Endothelial cell of umbilical vein (primary cell): ENCODE measurements at regions not wholly inside any gene's neighbourhood (a gene's known extent, or its start where the extent isn't known, plus 50 kb on each side); places are given as distances from the start of the nearest gene placed in this dataset.
A peak's percentile ranks its signal among the peaks of the same experiment; 100 is the strongest.

ENCODE experiments used
- BruUV-seq: library from RNA; stranded (reverse); fragments of 400-500 nt; replicated peaks from 2 replicates; lab custom pipeline; 2021; lab: Mats Ljungman, UMichigan
- CTCF ChIA-PET: fragments of 300-600, 350-600 bp; sonication (Branson Sonifier 250); formaldehyde crosslinking; loops from one replicate; lab custom pipeline; 2021; ENCODE audit warnings: antibody characterized with exemption, inconsistent platforms; lab: Charles Lee
- POLR2A ChIA-PET: fragments of 300-600, 350-600 bp; sonication (Branson Sonifier 250); formaldehyde crosslinking; loops from one replicate; lab custom pipeline; 2021; ENCODE audit warnings: antibody characterized with exemption, inconsistent platforms; lab: Charles Lee
- DNase-seq: peaks from one replicate; pipeline ENCODE4 v3.0.0-alpha.2; 2011; ENCODE audit warnings: low read depth, low spot score
- FAIRE-seq: peaks from 2 replicates; lab custom pipeline; 2011; peaks lifted over from hg19 to GRCh38; lab: Jason Lieb, UNC
- H2AFZ ChIP-seq: 2 replicates; pipeline ENCODE4 v1.6.0; 2012; ENCODE audit warnings: low read depth, low read length, control low read depth, inconsistent platforms
- H3K27ac ChIP-seq: 2 replicates; pipeline ENCODE4 v1.5.1; 2011; ENCODE audit warnings: low read depth, mild to moderate bottlenecking, control low read depth, low read length, moderate library complexity; ENCODE audit not compliant: insufficient read depth
- H3K27me3 ChIP-seq, 2 experiments: 2 replicates each; pipeline versions ENCODE4 v1.6.0 to v1.6.1; 2011; ENCODE audit warnings: low read length in 2 of 2, mixed read lengths in 1 of 2; ENCODE audit not compliant: control insufficient read depth in 2 of 2, insufficient read depth in 2 of 2
- H3K36me3 ChIP-seq, 2 experiments: 2 replicates in 1 of 2; 3 replicates in 1 of 2; pipeline ENCODE4 v1.5.1; 2011; ENCODE audit warnings: low read length in 2 of 2, mild to moderate bottlenecking in 1 of 2, moderate library complexity in 1 of 2; ENCODE audit not compliant: control insufficient read depth in 2 of 2, insufficient read depth in 2 of 2; ENCODE audit errors: extremely low read depth in 1 of 2
- H3K4me1 ChIP-seq: 3 replicates; pipeline ENCODE4 v1.5.1; 2011; ENCODE audit warnings: mild to moderate bottlenecking, low read length; ENCODE audit not compliant: control insufficient read depth, insufficient read depth; ENCODE audit errors: extremely low read depth
- H3K4me2 ChIP-seq: 2 replicates; pipeline ENCODE4 v1.6.1; 2011; ENCODE audit warnings: low read length, control low read depth, mixed read lengths; ENCODE audit not compliant: insufficient read depth
- H3K4me3 ChIP-seq, 3 experiments: fragments of 200-600 bp in 1 of 3; sonication (generic), shearing (Covaris generic) in 1 of 3; replicated peaks in 1 of 3; 2 replicates each; pipeline ENCODE4 v1.5.1; 2011 to 2016; ENCODE audit warnings: control low read depth in 3 of 3, low read length in 3 of 3, mild to moderate bottlenecking in 2 of 3, inconsistent platforms in 1 of 3, low read depth in 1 of 3, moderate library complexity in 1 of 3; ENCODE audit not compliant: insufficient read depth in 1 of 3
- H3K79me2 ChIP-seq: 2 replicates; pipeline ENCODE4 v1.6.0; 2012; ENCODE audit warnings: low read length, inconsistent platforms; ENCODE audit not compliant: control insufficient read depth, insufficient read depth
- H3K9ac ChIP-seq: replicated peaks from 2 replicates; pipeline ENCODE3; 2011; ENCODE audit warnings: low read length, control low read depth; ENCODE audit not compliant: insufficient read depth; ENCODE audit errors: extremely low read depth
- H3K9me1 ChIP-seq: replicated peaks from 3 replicates; pipeline ENCODE4 v1.6.0; 2011; ENCODE audit warnings: mild to moderate bottlenecking, low read length; ENCODE audit not compliant: control insufficient read depth, insufficient read depth; ENCODE audit errors: extremely low read depth
- H3K9me3 ChIP-seq: replicated peaks from 2 replicates; pipeline ENCODE4 v1.5.1; 2012; ENCODE audit warnings: low read length, inconsistent platforms; ENCODE audit not compliant: control insufficient read depth, insufficient read depth
- H4K20me1 ChIP-seq: replicated peaks from 2 replicates; pipeline ENCODE3; 2011; ENCODE audit warnings: mild to moderate bottlenecking, low read length; ENCODE audit not compliant: control insufficient read depth, insufficient read depth; ENCODE audit errors: extremely low read depth
- EZH2 ChIP-seq: IDR thresholded peaks from 2 replicates; pipeline ENCODE4 v1.6.1; 2012; ENCODE audit warnings: borderline replicate concordance, low read depth, mild to moderate bottlenecking, moderate library complexity, low read length, inconsistent platforms; ENCODE audit not compliant: severe bottlenecking
- FOS ChIP-seq: IDR thresholded peaks from 2 replicates; pipeline ENCODE4 v1.6.1; 2011; ENCODE audit warnings: mild to moderate bottlenecking, low read length, moderate library complexity, borderline replicate concordance; ENCODE audit not compliant: insufficient read depth
- GATA2 ChIP-seq: IDR thresholded peaks from 2 replicates; pipeline ENCODE4 v1.7.0; 2011; ENCODE audit warnings: low read depth, mild to moderate bottlenecking, moderate library complexity, mixed read lengths, low read length; ENCODE audit not compliant: insufficient read length, insufficient read depth
- JUN ChIP-seq: IDR thresholded peaks from 2 replicates; pipeline ENCODE4 v1.6.1; 2011; ENCODE audit warnings: borderline replicate concordance, low read depth; ENCODE audit not compliant: insufficient read length, insufficient read depth
- MYC ChIP-seq: IDR thresholded peaks from one replicate; pipeline ENCODE4 v1.6.1; 2011; ENCODE audit warnings: mild to moderate bottlenecking, low read depth, low read length
- POLR2A ChIP-seq: IDR thresholded peaks from 2 replicates; pipeline ENCODE4 v1.6.1; 2012; ENCODE audit warnings: low read depth, mild to moderate bottlenecking, control low read depth, low read length
- POLR2AphosphoS5 ChIP-seq: IDR thresholded peaks from 2 replicates; pipeline ENCODE4 v1.6.1; 2012; ENCODE audit warnings: low read depth, mild to moderate bottlenecking, control low read depth, low read length, moderate library complexity; ENCODE audit not compliant: insufficient read depth
- dilution Hi-C: fragments of 300-500 bp; cut with MboI; formaldehyde crosslinking; loops from one replicate; pipeline ENCODE4 v1.15.0; 2019; ENCODE audit warnings: low sequenced_read_pairs; ENCODE audit not compliant: extremely low pct_ligation_motif_present
- intact Hi-C: fragments of 100-400 bp; cut with micrococcal nuclease; formaldehyde crosslinking; loops from one replicate; pipeline ENCODE4 v1.10.0; 2022
- TF ChIP-seq, protein P1 (sequence below), 2 donors: IDR thresholded peaks; 1 replicate in 1 of 2; 2 replicates in 1 of 2; pipeline ENCODE4 v1.5.1; 2011; ENCODE audit warnings: low read length in 2 of 2, mild to moderate bottlenecking in 2 of 2, moderate library complexity in 2 of 2, control low read depth in 1 of 2, inconsistent platforms in 1 of 2, low read depth in 1 of 2; ENCODE audit not compliant: insufficient read depth in 1 of 2; ENCODE audit errors: extremely low read depth in 1 of 2
- TF ChIP-seq, protein P2 (sequence below): IDR thresholded peaks from 2 replicates; pipeline ENCODE4 v1.6.1; 2011; ENCODE audit not compliant: insufficient read depth, insufficient read length

DNA sequence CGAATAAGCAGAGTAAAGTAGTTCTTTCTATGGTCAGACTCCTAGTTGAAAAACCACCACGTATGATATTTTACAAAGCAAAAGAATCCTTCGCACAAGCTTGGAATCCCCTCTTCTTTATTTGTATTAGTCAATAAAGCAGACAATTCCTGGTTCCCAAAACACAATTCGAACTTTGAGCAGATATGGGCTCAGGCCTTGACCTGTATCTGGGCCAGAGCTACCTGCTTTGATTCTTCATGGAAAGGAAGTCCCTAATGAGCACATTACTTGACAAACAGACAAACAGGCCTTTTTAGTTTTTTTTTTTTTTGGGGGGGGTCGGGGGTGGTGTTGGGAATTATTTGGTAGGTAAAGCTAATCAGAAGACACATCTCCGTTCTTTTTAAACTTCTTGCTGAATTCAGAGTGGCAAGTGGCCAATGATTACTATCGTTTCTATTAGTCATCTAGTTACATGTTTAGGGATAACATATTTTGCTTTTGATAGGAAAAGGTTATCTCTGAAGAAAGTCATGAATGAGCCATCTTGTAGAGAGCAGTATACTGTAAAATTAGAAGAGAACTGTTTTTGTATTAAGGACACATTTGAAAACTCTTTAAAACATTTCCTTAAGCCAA lies 116.6 kb upstream of the HMHB1 start:
- FAIRE-seq, result peak; percentile 26
- no peak overlapping the region for H3K9ac ChIP-seq
- no peaks in the 10 kb centered on the region for H3K27me3 ChIP-seq
- dilution Hi-C loops, result no loop called here
- no peaks in the 10 kb centered on the region for H3K36me3 ChIP-seq
- no peaks in the 10 kb centered on the region for H3K4me1 ChIP-seq
- H3K27ac ChIP-seq, result no peak overlapping the region
- no peaks in the 10 kb centered on the region for H3K79me2 ChIP-seq
- H3K4me3 ChIP-seq, result no peak overlapping the region
- no peaks in the 10 kb centered on the region for H3K9me1 ChIP-seq
- CTCF ChIA-PET, result no interaction called here
- POLR2A ChIA-PET, result no interaction called here
- H3K9me3 ChIP-seq, result no peaks in the 10 kb centered on the region
- H2AFZ ChIP-seq, result no peak overlapping the region
- TF ChIP-seq GATA2 (peak; percentile 62), FOS (no peak)
- H4K20me1 ChIP-seq, result no peaks in the 10 kb centered on the region
- BruUV-seq, result no TSS peak
- no peak overlapping the region for H3K4me2 ChIP-seq
- intact Hi-C loops, result no loop called here
- DNase-seq, result peak; percentile 77

- H3K9me3 ChIP-seq, result no peaks in the 10 kb centered on the region
- no peaks in the 10 kb centered on the region for H3K79me2 ChIP-seq
- intact Hi-C loops, result no loop called here
- no peak overlapping the region for H2AFZ ChIP-seq
- no peak overlapping the region for H3K4me3 ChIP-seq
- DNase-seq (no peak), FAIRE-seq (no peak)
- no peaks in the 10 kb centered on the region for H4K20me1 ChIP-seq
- TF ChIP-seq POLR2A, result no peak
- TF ChIP-seq, protein P1, sequence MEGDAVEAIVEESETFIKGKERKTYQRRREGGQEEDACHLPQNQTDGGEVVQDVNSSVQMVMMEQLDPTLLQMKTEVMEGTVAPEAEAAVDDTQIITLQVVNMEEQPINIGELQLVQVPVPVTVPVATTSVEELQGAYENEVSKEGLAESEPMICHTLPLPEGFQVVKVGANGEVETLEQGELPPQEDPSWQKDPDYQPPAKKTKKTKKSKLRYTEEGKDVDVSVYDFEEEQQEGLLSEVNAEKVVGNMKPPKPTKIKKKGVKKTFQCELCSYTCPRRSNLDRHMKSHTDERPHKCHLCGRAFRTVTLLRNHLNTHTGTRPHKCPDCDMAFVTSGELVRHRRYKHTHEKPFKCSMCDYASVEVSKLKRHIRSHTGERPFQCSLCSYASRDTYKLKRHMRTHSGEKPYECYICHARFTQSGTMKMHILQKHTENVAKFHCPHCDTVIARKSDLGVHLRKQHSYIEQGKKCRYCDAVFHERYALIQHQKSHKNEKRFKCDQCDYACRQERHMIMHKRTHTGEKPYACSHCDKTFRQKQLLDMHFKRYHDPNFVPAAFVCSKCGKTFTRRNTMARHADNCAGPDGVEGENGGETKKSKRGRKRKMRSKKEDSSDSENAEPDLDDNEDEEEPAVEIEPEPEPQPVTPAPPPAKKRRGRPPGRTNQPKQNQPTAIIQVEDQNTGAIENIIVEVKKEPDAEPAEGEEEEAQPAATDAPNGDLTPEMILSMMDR (IDR thresholded peaks at IDR 0.05; ENCODE audit: extremely low read depth in 1 of 2, insufficient read depth in 1 of 2, low read depth in 1 of 2, low read length in 2 of 2), result no peak
- no peak for TF ChIP-seq POLR2AphosphoS5
- TF ChIP-seq MYC, result no peak
- no peak for TF ChIP-seq EZH2
- no peak for TF ChIP-seq GATA2
- TF ChIP-seq, protein P2, sequence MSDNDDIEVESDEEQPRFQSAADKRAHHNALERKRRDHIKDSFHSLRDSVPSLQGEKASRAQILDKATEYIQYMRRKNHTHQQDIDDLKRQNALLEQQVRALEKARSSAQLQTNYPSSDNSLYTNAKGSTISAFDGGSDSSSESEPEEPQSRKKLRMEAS, result no peak
- no peak for TF ChIP-seq JUN
- no peak for TF ChIP-seq FOS
- dilution Hi-C loops, result no loop called here
- no peaks in the 10 kb centered on the region for H3K36me3 ChIP-seq
- no peak overlapping the region for H3K27ac ChIP-seq
- H3K9ac ChIP-seq, result no peak overlapping the region
- POLR2A ChIA-PET, result no interaction called here
- H3K4me1 ChIP-seq, result no peaks in the 10 kb centered on the region
- CTCF ChIA-PET, result no interaction called here
- BruUV-seq, result no TSS peak
- H3K27me3 ChIP-seq, result no peaks in the 10 kb centered on the region
- H3K4me2 ChIP-seq, result no peak overlapping the region
- no peaks in the 10 kb centered on the region for H3K9me1 ChIP-seq
These were observed 117.6 kb upstream of the HMHB1 start for GRCh38 chr5:143694357-143694756.
